GM12801 (cell line): ENCODE measurements at regions not wholly inside any gene's neighbourhood (a gene's known extent, or its start where the extent isn't known, plus 50 kb on each side); places are given as distances from the start of the nearest gene placed in this dataset.

Experiments
- CTCF ChIP-seq: IDR thresholded peaks from one replicate; pipeline ENCODE4 v1.5.1; 2011; ENCODE audit warnings: control low read depth; ENCODE audit not compliant: insufficient read length; ENCODE audit errors: extremely low read depth

- no peak for TF ChIP-seq CTCF
Observed at GRCh38 chr6:19322691-19323485, 514.3 kb upstream of the ID4 start.

GRCh38 chr6:19324376-19324775 is 512.8 kb upstream of the ID4 start:
- TF ChIP-seq CTCF, result no peak

- TF ChIP-seq CTCF, result no peak
Observed at GRCh38 chr6:19325335-19325789, 511.8 kb upstream of the ID4 start.

- TF ChIP-seq CTCF, result no peak
Observed at GRCh38 chr6:19327241-19327640, 509.9 kb upstream of the ID4 start.

- no peak for TF ChIP-seq CTCF
Observed at GRCh38 chr6:19327661-19328060, 509.5 kb upstream of the ID4 start.

- no peak for TF ChIP-seq CTCF
Observed at GRCh38 chr6:19329078-19329477, 508.1 kb upstream of the ID4 start.

- TF ChIP-seq CTCF, result no peak
Observed at GRCh38 chr6:19331089-19331488, 506.1 kb upstream of the ID4 start.
